ENCODE measurements at regions not wholly inside any gene's neighbourhood (a gene's known extent, or its start where the extent isn't known, plus 50 kb on each side); places are given as distances from the start of the nearest gene placed in this dataset.

DNA sequence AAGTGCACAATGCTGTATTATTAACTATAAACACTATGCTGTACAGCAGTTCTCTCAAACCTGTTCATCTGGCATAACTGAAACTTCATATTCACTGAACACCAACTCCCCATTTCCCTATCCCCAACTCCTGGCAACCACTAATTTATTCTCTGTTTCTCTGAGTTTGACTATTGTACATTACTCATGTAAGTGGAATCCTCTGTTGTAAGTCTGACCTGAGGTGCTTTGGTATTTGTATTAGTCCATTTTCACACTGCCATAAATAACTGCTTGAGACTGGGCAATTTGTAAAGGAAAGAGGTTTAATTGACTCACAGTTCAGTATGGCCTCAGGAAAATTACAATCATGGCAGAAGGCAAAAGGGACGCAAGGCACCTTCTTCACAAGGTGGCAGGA is 266.3 kb downstream of the PPP1R3A start:
- TF ChIP-seq CTCF (IDR thresholded peaks at IDR 0.05) (no peak), POLR2AphosphoS5 (IDR thresholded peaks at IDR 0.05) (no peak)

Data from breast epithelium (tissue), 3 donors.